Progenitor cell of endocrine pancreas (in vitro differentiated cells): ENCODE measurements at regions not wholly inside any gene's neighbourhood (a gene's known extent, or its start where the extent isn't known, plus 50 kb on each side); places are given as distances from the start of the nearest gene placed in this dataset.

Experiments
- DNase-seq: peaks from one replicate; pipeline ENCODE4 v3.0.0; 2021; ENCODE audit warnings: low spot score; ENCODE audit not compliant: unreplicated experiment
- H3K27ac Mint-ChIP-seq: 2 replicates; pipeline ENCODE4 v1.8.0; 2021; ENCODE audit warnings: mild to moderate bottlenecking, moderate library complexity, mixed read lengths
- H3K27me3 Mint-ChIP-seq: 2 replicates; pipeline ENCODE4 v1.8.0; 2021; ENCODE audit warnings: mixed read lengths
- H3K36me3 Mint-ChIP-seq: 2 replicates; pipeline ENCODE4 v1.8.0; 2022; ENCODE audit warnings: mixed read lengths; ENCODE audit not compliant: insufficient read depth
- H3K4me1 Mint-ChIP-seq: 2 replicates; pipeline ENCODE4 v1.8.0; 2021; ENCODE audit warnings: low read depth, mixed read lengths
- H3K4me3 Mint-ChIP-seq: 2 replicates; pipeline ENCODE4 v1.8.0; 2021; ENCODE audit warnings: low read depth, mild to moderate bottlenecking, moderate library complexity, mixed read lengths
- H3K9me3 Mint-ChIP-seq: 2 replicates; pipeline ENCODE4 v1.8.0; 2021; ENCODE audit warnings: low read depth, mixed read lengths
- CTCF ChIP-seq: fragments of 200-600 bp; sonication (generic); IDR thresholded peaks from one replicate; pipeline ENCODE4 v1.5.0; 2021; ENCODE audit warnings: antibody characterized with exemption, mild to moderate bottlenecking; ENCODE audit not compliant: unreplicated experiment

DNA sequence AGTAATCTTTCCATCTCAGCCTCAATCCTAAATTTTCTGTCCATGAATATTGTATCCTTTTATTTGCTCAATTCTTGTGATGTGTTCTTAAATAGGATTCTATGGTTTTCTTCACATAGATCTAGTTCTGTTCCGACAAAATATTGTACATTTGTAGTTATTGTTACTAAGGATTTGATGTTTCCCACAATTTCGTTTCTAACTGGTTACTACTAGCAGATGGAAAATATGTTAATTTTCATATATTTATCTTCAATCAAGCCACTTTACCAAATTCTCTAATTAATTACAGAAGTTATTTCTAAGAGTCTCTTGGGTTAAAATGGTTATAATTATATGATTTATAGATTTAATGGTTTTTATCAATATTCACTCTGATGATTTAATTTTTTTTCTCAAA, 60.3 kb downstream of the SEC61B start:
- H3K9me3 Mint-ChIP-seq, result no peaks in the 10 kb centered on the region
- no peaks in the 10 kb centered on the region for H3K4me1 Mint-ChIP-seq
- H3K27ac Mint-ChIP-seq, result no peak overlapping the region
- no peaks in the 10 kb centered on the region for H3K36me3 Mint-ChIP-seq
- no peak overlapping the region for H3K4me3 Mint-ChIP-seq
- TF ChIP-seq CTCF, result no peak
- DNase-seq, result no peak
- no peaks in the 10 kb centered on the region for H3K27me3 Mint-ChIP-seq

- TF ChIP-seq CTCF, result no peak
- no peaks in the 10 kb centered on the region for H3K27me3 Mint-ChIP-seq
- H3K4me3 Mint-ChIP-seq, result no peak overlapping the region
- no peak for DNase-seq
- no peaks in the 10 kb centered on the region for H3K4me1 Mint-ChIP-seq
- no peaks in the 10 kb centered on the region for H3K36me3 Mint-ChIP-seq
- H3K9me3 Mint-ChIP-seq, result no peaks in the 10 kb centered on the region
- no peak overlapping the region for H3K27ac Mint-ChIP-seq
Observed at GRCh38 chr9:99285965-99286364, 63.9 kb downstream of the SEC61B start.

- TF ChIP-seq CTCF, result no peak
- no peaks in the 10 kb centered on the region for H3K9me3 Mint-ChIP-seq
- H3K27me3 Mint-ChIP-seq, result no peaks in the 10 kb centered on the region
- no peak for DNase-seq
- no peaks in the 10 kb centered on the region for H3K4me1 Mint-ChIP-seq
- H3K4me3 Mint-ChIP-seq, result no peak overlapping the region
- H3K27ac Mint-ChIP-seq, result no peak overlapping the region
- H3K36me3 Mint-ChIP-seq, result no peaks in the 10 kb centered on the region
Observed at GRCh38 chr9:99286536-99286935, 64.5 kb downstream of the SEC61B start.

GRCh38 chr9:99287641-99288040, 65.6 kb downstream of the SEC61B start:
- H3K27me3 Mint-ChIP-seq, result no peaks in the 10 kb centered on the region
- no peaks in the 10 kb centered on the region for H3K36me3 Mint-ChIP-seq
- no peak for DNase-seq
- no peak overlapping the region for H3K4me3 Mint-ChIP-seq
- H3K9me3 Mint-ChIP-seq, result no peaks in the 10 kb centered on the region
- no peak overlapping the region for H3K27ac Mint-ChIP-seq
- no peak for TF ChIP-seq CTCF
- H3K4me1 Mint-ChIP-seq, result no peaks in the 10 kb centered on the region

DNA sequence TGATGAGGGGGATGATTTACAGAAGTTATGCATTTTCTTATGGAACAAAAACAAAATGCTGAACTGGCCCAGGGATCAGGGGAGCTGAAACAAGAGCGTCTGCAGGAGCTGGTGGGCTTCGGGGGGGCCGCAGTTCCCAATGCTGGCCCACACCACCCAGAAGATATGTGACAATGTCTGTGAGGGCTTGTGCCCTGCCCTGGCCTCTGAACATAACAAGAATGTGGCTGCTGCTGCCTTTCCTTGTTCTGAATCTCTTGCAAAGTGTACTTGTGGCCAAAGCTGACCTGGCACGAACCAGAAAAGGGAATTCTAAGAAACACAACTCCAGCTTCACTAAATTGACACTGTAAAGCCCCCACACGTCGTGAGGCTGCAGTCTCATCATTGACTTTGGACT, 66.7 kb downstream of the SEC61B start:
- no peak for TF ChIP-seq CTCF
- H3K4me1 Mint-ChIP-seq, result no peaks in the 10 kb centered on the region
- no peaks in the 10 kb centered on the region for H3K9me3 Mint-ChIP-seq
- no peak overlapping the region for H3K27ac Mint-ChIP-seq
- H3K36me3 Mint-ChIP-seq, result no peaks in the 10 kb centered on the region
- H3K4me3 Mint-ChIP-seq, result no peak overlapping the region
- no peaks in the 10 kb centered on the region for H3K27me3 Mint-ChIP-seq
- no peak for DNase-seq
